ENCODE measurements at regions not wholly inside any gene's neighbourhood (a gene's known extent, or its start where the extent isn't known, plus 50 kb on each side); places are given as distances from the start of the nearest gene placed in this dataset.

GRCh38 chr10:10365676-10366075, 652.0 kb upstream of the CELF2 start:
- no peak for DNase-seq

- no peak for DNase-seq
Measured at GRCh38 chr10:10366836-10367235, 650.8 kb upstream of the CELF2 start.

GRCh38 chr10:10367264-10367663, 650.4 kb upstream of the CELF2 start:
- DNase-seq, result no peak

- no peak for DNase-seq
Measured at GRCh38 chr10:10368951-10369576, 648.6 kb upstream of the CELF2 start.

- no peak for DNase-seq
Measured at GRCh38 chr10:10385831-10386230, 631.8 kb upstream of the CELF2 start.

- DNase-seq, result no peak
Measured at GRCh38 chr10:10389182-10389581, 628.5 kb upstream of the CELF2 start.

GRCh38 chr10:10392511-10392910, 625.2 kb upstream of the CELF2 start:
- DNase-seq, result no peak

GRCh38 chr10:10394933-10395658, 622.6 kb upstream of the CELF2 start:
- DNase-seq, result no peak

GRCh38 chr10:10396601-10397000, 621.1 kb upstream of the CELF2 start:
- DNase-seq, result no peak

GRCh38 chr10:10397906-10398305, 619.8 kb upstream of the CELF2 start:
- DNase-seq, result no peak

- DNase-seq, result no peak
Measured at GRCh38 chr10:10403762-10404161, 613.9 kb upstream of the CELF2 start.

GRCh38 chr10:10417671-10418070, 600.0 kb upstream of the CELF2 start:
- DNase-seq, result no peak

GRCh38 chr10:10418387-10418786, 599.3 kb upstream of the CELF2 start:
- DNase-seq, result peak in 1 of 2 experiments; percentile 5

- no peak for DNase-seq
Measured at GRCh38 chr10:10421071-10421470, 596.6 kb upstream of the CELF2 start.

GRCh38 chr10:10431422-10432066, 586.1 kb upstream of the CELF2 start:
- DNase-seq, result no peak

- no peak for DNase-seq
Measured at GRCh38 chr10:10432296-10433035, 585.2 kb upstream of the CELF2 start.

GRCh38 chr10:10434312-10434711, 583.4 kb upstream of the CELF2 start:
- DNase-seq, result no peak

- no peak for DNase-seq
Measured at GRCh38 chr10:10437886-10438285, 579.8 kb upstream of the CELF2 start.

GRCh38 chr10:10438335-10439100, 579.2 kb upstream of the CELF2 start:
- DNase-seq, result no peak

GRCh38 chr10:10456856-10457255, 560.8 kb upstream of the CELF2 start:
- DNase-seq, result no peak

- no peak for DNase-seq
Measured at GRCh38 chr10:10460451-10460850, 557.2 kb upstream of the CELF2 start.

- no peak for DNase-seq
Measured at GRCh38 chr10:10462151-10462941, 555.3 kb upstream of the CELF2 start.
